HEK293 (cell line): ENCODE measurements at regions not wholly inside any gene's neighbourhood (a gene's known extent, or its start where the extent isn't known, plus 50 kb on each side); places are given as distances from the start of the nearest gene placed in this dataset.

ENCODE experiments used
- BCL11A ChIP-seq: fragments of 450-650 bp; formaldehyde crosslinking; IDR thresholded peaks from 2 replicates; pipeline ENCODE4 v1.5.1; 2016; ENCODE audit warnings: low read depth, missing biosample characterization, missing genetic modification characterization
- EGR2 ChIP-seq: fragments of 450-650 bp; formaldehyde crosslinking; IDR thresholded peaks from 2 replicates; pipeline ENCODE4 v1.5.1; 2016; ENCODE audit warnings: low read depth, missing biosample characterization, missing genetic modification characterization
- HOXA7 ChIP-seq: sonication (generic); formaldehyde crosslinking; IDR thresholded peaks from 2 replicates; pipeline ENCODE4 v1.8.1; 2022; ENCODE audit warnings: missing genetic modification reagents, borderline replicate concordance
- MEIS1 ChIP-seq: sonication (generic); formaldehyde crosslinking; IDR thresholded peaks from 2 replicates; pipeline ENCODE4 v1.8.1; 2022; ENCODE audit warnings: missing genetic modification reagents, mild to moderate bottlenecking, borderline replicate concordance
- OVOL3 ChIP-seq: fragments of 450-650 bp; formaldehyde crosslinking; IDR thresholded peaks from 2 replicates; pipeline ENCODE4 v1.5.1; 2016; ENCODE audit warnings: missing biosample characterization, missing genetic modification characterization
- PRDM4 ChIP-seq: fragments of 450-650 bp; formaldehyde crosslinking; IDR thresholded peaks from 2 replicates; pipeline ENCODE4 v1.5.1; 2017; ENCODE audit warnings: missing biosample characterization, missing genetic modification characterization
- TCF7L2 ChIP-seq: IDR thresholded peaks from 2 replicates; pipeline ENCODE4 v1.6.1; 2011; ENCODE audit warnings: low read depth, mild to moderate bottlenecking, inconsistent platforms, low read length, moderate library complexity, borderline replicate concordance
- ZBTB17 ChIP-seq: fragments of 450-650 bp; formaldehyde crosslinking; IDR thresholded peaks from 2 replicates; pipeline ENCODE4 v1.5.1; 2016; ENCODE audit warnings: missing biosample characterization, missing genetic modification characterization
- ZNF140 ChIP-seq: fragments of 450-650 bp; formaldehyde crosslinking; IDR thresholded peaks from 2 replicates; pipeline ENCODE4 v1.5.1; 2016; ENCODE audit warnings: missing biosample characterization, missing genetic modification characterization
- ZNF292 ChIP-seq: fragments of 450-650 bp; formaldehyde crosslinking; IDR thresholded peaks from 2 replicates; pipeline ENCODE4 v1.5.1; 2016; ENCODE audit warnings: low read depth, missing biosample characterization, missing genetic modification characterization, borderline replicate concordance
- ZNF302 ChIP-seq: fragments of 450-650 bp; formaldehyde crosslinking; IDR thresholded peaks from 2 replicates; pipeline ENCODE4 v1.5.1; 2016; ENCODE audit warnings: missing biosample characterization, missing genetic modification characterization, low read depth
- ZNF335 ChIP-seq: fragments of 450-650 bp; formaldehyde crosslinking; conservative IDR thresholded peaks from 2 replicates; pipeline ENCODE4 v1.5.1; 2016; ENCODE audit warnings: missing biosample characterization, missing genetic modification characterization
- ZNF391 ChIP-seq: fragments of 450-650 bp; formaldehyde crosslinking; IDR thresholded peaks from 2 replicates; pipeline ENCODE4 v1.5.1; 2016; ENCODE audit warnings: low read depth, missing biosample characterization, missing genetic modification characterization, borderline replicate concordance
- ZNF423 ChIP-seq: fragments of 450-650 bp; formaldehyde crosslinking; IDR thresholded peaks from 2 replicates; pipeline ENCODE4 v1.5.1; 2016; ENCODE audit warnings: missing biosample characterization, missing genetic modification characterization
- ZNF449 ChIP-seq: fragments of 450-650 bp; formaldehyde crosslinking; IDR thresholded peaks from 2 replicates; pipeline ENCODE4 v1.5.1; 2017; ENCODE audit warnings: missing biosample characterization, mild to moderate bottlenecking, missing genetic modification characterization, moderate library complexity
- ZNF488 ChIP-seq: fragments of 450-650 bp; formaldehyde crosslinking; IDR thresholded peaks from 2 replicates; pipeline ENCODE4 v1.5.1; 2016; ENCODE audit warnings: missing biosample characterization, missing genetic modification characterization
- ZNF600 ChIP-seq: fragments of 450-650 bp; formaldehyde crosslinking; IDR thresholded peaks from 2 replicates; pipeline ENCODE4 v1.5.1; 2016; ENCODE audit warnings: missing biosample characterization, missing genetic modification characterization
- ZNF654 ChIP-seq: fragments of 450-650 bp; formaldehyde crosslinking; IDR thresholded peaks from 2 replicates; pipeline ENCODE4 v1.5.1; 2016; ENCODE audit warnings: low read depth, missing biosample characterization, missing genetic modification characterization
- ZNF664 ChIP-seq: fragments of 450-650 bp; formaldehyde crosslinking; IDR thresholded peaks from 2 replicates; pipeline ENCODE4 v1.5.1; 2016; ENCODE audit warnings: missing biosample characterization, missing genetic modification characterization
- ZNF777 ChIP-seq: fragments of 450-650 bp; formaldehyde crosslinking; IDR thresholded peaks from 2 replicates; pipeline ENCODE4 v1.5.1; 2017; ENCODE audit warnings: missing biosample characterization, missing genetic modification characterization, borderline replicate concordance
- ZSCAN18 ChIP-seq: fragments of 450-650 bp; formaldehyde crosslinking; IDR thresholded peaks from 2 replicates; pipeline ENCODE4 v1.5.1; 2016; ENCODE audit warnings: missing biosample characterization, missing genetic modification characterization
- ZSCAN23 ChIP-seq: fragments of 450-650 bp; formaldehyde crosslinking; IDR thresholded peaks from 2 replicates; pipeline ENCODE4 v1.5.1; 2016; ENCODE audit warnings: missing biosample characterization, missing genetic modification characterization
- TF ChIP-seq, protein P1 (sequence below): fragments of 450-650 bp; formaldehyde crosslinking; IDR thresholded peaks from 2 replicates; pipeline ENCODE4 v1.5.1; 2016; ENCODE audit warnings: missing biosample characterization, missing genetic modification characterization
- TF ChIP-seq, protein P2 (sequence below): fragments of 450-650 bp; formaldehyde crosslinking; conservative IDR thresholded peaks from 2 replicates; pipeline ENCODE4 v1.5.1; 2016; ENCODE audit warnings: low read depth, missing biosample characterization, missing genetic modification characterization

DNA sequence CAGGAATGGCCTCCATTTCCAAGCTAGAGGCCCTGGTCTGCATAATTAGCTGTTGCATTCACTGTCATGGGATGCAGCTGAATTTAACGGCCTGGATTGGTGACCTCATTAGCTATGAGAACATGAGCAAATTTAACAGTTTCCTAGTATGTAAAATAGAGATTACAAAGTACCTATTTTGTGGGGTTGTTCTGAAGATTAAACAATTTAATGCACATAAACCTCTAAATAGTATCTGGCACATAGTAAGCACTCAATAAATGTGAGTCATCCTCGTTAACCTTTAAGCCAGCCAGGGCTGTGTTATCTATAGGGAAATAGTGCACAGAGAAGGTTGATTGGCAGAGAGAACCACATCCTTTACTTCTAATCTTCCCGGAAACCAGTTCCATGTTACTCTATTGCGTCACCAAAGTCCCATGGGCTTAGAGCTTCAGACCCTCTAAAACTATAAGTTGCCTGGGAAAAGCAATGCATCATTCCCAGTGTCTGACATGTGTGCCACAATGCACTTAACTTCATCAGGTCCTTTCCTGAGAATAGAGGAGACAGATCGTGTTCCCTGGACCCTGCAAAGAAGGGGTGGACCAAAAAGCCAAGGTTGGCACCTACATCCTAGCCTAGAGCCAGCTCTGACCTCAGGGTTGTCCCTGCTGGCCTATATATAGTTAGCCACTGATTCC, 196.5 kb downstream of the LNPK start (continued):
- TF ChIP-seq ZNF488 (no peak), ZNF292 (no peak), ZNF777 (tag by site-specific recombination) (no peak), ZNF140 (no peak), ZBTB17 (tag by site-specific recombination) (peak; percentile 55), HOXA7 (CRISPR knock-in tag) (no peak), ZNF654 (tag by site-specific recombination) (peak; percentile 35; the same call in 1 of the 2 replicates), EGR2 (tag by site-specific recombination) (no peak), ZNF600 (no peak), ZSCAN18 (no peak), MEIS1 (no peak), PRDM4 (tag by site-specific recombination) (peak; percentile 91), BCL11A (tag by site-specific recombination) (peak; percentile 92), ZNF423 (no peak), ZSCAN23 (tag by site-specific recombination) (peak; percentile 95), ZNF391 (tag by site-specific recombination) (peak; percentile 95), TCF7L2 (peak; percentile 90), ZNF302 (tag by site-specific recombination) (no peak), ZNF335 (peak; percentile 58), ZNF449 (tag by site-specific recombination) (peak; percentile 25; the same call in 1 of the 2 replicates), OVOL3 (tag by site-specific recombination) (peak; percentile 94), ZNF664 (tag by site-specific recombination) (peak; percentile 94)
- TF ChIP-seq, protein P1, sequence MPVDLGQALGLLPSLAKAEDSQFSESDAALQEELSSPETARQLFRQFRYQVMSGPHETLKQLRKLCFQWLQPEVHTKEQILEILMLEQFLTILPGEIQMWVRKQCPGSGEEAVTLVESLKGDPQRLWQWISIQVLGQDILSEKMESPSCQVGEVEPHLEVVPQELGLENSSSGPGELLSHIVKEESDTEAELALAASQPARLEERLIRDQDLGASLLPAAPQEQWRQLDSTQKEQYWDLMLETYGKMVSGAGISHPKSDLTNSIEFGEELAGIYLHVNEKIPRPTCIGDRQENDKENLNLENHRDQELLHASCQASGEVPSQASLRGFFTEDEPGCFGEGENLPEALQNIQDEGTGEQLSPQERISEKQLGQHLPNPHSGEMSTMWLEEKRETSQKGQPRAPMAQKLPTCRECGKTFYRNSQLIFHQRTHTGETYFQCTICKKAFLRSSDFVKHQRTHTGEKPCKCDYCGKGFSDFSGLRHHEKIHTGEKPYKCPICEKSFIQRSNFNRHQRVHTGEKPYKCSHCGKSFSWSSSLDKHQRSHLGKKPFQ (tag by site-specific recombination) = peak; percentile 61; the same call in 1 of the 2 replicates
- TF ChIP-seq, protein P2, sequence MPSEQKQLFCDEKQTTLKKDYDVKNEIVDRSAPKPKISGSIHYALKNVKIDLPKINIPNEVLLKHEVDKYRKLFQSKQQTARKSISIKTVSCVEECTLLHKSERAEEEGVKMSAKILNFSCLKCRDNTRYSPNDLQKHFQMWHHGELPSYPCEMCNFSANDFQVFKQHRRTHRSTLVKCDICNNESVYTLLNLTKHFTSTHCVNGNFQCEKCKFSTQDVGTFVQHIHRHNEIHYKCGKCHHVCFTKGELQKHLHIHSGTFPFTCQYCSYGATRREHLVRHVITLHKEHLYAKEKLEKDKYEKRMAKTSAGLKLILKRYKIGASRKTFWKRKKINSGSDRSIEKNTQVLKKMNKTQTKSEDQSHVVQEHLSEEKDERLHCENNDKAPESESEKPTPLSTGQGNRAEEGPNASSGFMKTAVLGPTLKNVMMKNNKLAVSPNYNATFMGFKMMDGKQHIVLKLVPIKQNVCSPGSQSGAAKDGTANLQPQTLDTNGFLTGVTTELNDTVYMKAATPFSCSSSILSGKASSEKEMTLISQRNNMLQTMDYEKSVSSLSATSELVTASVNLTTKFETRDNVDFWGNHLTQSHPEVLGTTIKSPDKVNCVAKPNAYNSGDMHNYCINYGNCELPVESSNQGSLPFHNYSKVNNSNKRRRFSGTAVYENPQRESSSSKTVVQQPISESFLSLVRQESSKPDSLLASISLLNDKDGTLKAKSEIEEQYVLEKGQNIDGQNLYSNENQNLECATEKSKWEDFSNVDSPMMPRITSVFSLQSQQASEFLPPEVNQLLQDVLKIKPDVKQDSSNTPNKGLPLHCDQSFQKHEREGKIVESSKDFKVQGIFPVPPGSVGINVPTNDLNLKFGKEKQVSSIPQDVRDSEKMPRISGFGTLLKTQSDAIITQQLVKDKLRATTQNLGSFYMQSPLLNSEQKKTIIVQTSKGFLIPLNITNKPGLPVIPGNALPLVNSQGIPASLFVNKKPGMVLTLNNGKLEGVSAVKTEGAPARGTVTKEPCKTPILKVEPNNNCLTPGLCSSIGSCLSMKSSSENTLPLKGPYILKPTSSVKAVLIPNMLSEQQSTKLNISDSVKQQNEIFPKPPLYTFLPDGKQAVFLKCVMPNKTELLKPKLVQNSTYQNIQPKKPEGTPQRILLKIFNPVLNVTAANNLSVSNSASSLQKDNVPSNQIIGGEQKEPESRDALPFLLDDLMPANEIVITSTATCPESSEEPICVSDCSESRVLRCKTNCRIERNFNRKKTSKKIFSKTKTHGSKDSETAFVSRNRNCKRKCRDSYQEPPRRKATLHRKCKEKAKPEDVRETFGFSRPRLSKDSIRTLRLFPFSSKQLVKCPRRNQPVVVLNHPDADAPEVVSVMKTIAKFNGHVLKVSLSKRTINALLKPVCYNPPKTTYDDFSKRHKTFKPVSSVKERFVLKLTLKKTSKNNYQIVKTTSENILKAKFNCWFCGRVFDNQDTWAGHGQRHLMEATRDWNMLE = 0 out of 2 replicates have a peak, but pooled peaks have one; percentile 15
